PC-3 (cell line): ENCODE measurements at regions not wholly inside any gene's neighbourhood (a gene's known extent, or its start where the extent isn't known, plus 50 kb on each side); places are given as distances from the start of the nearest gene placed in this dataset.

Source experiments
- ATAC-seq: fragments of 200-7000 bp; cut with Tn5 transposase; 2 replicates; pipeline ENCODE4 v1.9.1; 2020; ENCODE audit warnings: mild to moderate bottlenecking, moderate library complexity
- BruUV-seq: library from RNA; stranded (reverse); fragments of 400-500 nt; replicated peaks from 2 replicates; lab custom pipeline; 2021; lab: Mats Ljungman, UMichigan
- CTCF ChIA-PET: fragments of 300-600 bp; sonication (Branson Sonifier 250); formaldehyde crosslinking; loops from one replicate; lab custom pipeline; 2022; ENCODE audit warnings: antibody characterized with exemption; lab: Charles Lee
- POLR2A ChIA-PET: fragments of 300-600 bp; sonication (Branson Sonifier 250); formaldehyde crosslinking; loops from one replicate; lab custom pipeline; 2022; ENCODE audit warnings: antibody characterized with exemption; ENCODE audit not compliant: unreplicated experiment; lab: Charles Lee
- DNase-seq: peaks from one replicate; pipeline ENCODE4 v3.0.0-alpha.2; 2015
- H2AFZ ChIP-seq: fragments of 300-600 bp; sonication (generic); 2 replicates; pipeline ENCODE4 v1.6.0; 2016; ENCODE audit warnings: antibody characterized with exemption, low read length
- H3F3A ChIP-seq: fragments of 300-600 bp; sonication (generic); one replicate; pipeline ENCODE4 v1.6.0; 2017; ENCODE audit warnings: antibody characterized with exemption, low read length, control low read depth, mild to moderate bottlenecking; ENCODE audit not compliant: unreplicated experiment
- H3K27ac ChIP-seq: fragments of 300-600 bp; sonication (generic); 2 replicates; pipeline ENCODE4 v1.5.1; 2016; ENCODE audit warnings: mild to moderate bottlenecking, low read length
- H3K27me3 ChIP-seq: fragments of 300-600 bp; sonication (generic); 2 replicates; pipeline ENCODE4 v1.6.1; 2016; ENCODE audit warnings: low read length, mixed read lengths
- H3K36me3 ChIP-seq: fragments of 300-600 bp; sonication (generic); 2 replicates; pipeline ENCODE4 v1.6.1; 2016; ENCODE audit warnings: low read depth, mixed run types, low read length, mixed read lengths
- H3K4me1 ChIP-seq: fragments of 300-600 bp; sonication (generic); 2 replicates; pipeline ENCODE4 v1.5.1; 2016; ENCODE audit warnings: low read length; ENCODE audit not compliant: insufficient read depth
- H3K4me2 ChIP-seq: fragments of 300-600 bp; sonication (generic); 2 replicates; pipeline ENCODE4 v1.6.0; 2016; ENCODE audit warnings: low read length
- H3K4me3 ChIP-seq: fragments of 300-600 bp; sonication (generic); 2 replicates; pipeline ENCODE4 v1.5.1; 2016; ENCODE audit warnings: mild to moderate bottlenecking, low read length, mixed read lengths
- H3K79me2 ChIP-seq: fragments of 300-600 bp; sonication (generic); 2 replicates; pipeline ENCODE4 v1.6.1; 2017; ENCODE audit warnings: low read length, mixed read lengths
- H3K9ac ChIP-seq: fragments of 300-600 bp; sonication (generic); 2 replicates; pipeline ENCODE4 v1.6.0; 2016; ENCODE audit warnings: mild to moderate bottlenecking, low read length
- H3K9me2 ChIP-seq: fragments of 300-600 bp; sonication (generic); replicated peaks from 2 replicates; pipeline ENCODE4 v1.6.1; 2016; ENCODE audit warnings: mixed run types, low read length, mixed read lengths
- H3K9me3 ChIP-seq: fragments of 300-600 bp; sonication (generic); 2 replicates; pipeline ENCODE4 v1.6.1; 2016; ENCODE audit warnings: low read length, mixed read lengths
- H4K20me1 ChIP-seq: fragments of 300-600 bp; sonication (generic); 2 replicates; pipeline ENCODE4 v1.6.1; 2016; ENCODE audit warnings: low read length, mixed read lengths
- EZH2 ChIP-seq: fragments of 300-600 bp; sonication (generic); IDR thresholded peaks from one replicate; pipeline ENCODE4 v1.6.1; 2017; ENCODE audit warnings: antibody characterized with exemption, mild to moderate bottlenecking, low read length; ENCODE audit not compliant: unreplicated experiment
- EZH2phosphoT487 ChIP-seq: fragments of 300-600 bp; sonication (generic); IDR thresholded peaks from 2 replicates; pipeline ENCODE4 v1.6.1; 2018; ENCODE audit warnings: mild to moderate bottlenecking, antibody characterized with exemption, low read length, borderline replicate concordance
- intact Hi-C: fragments of 100-400 bp; cut with micrococcal nuclease; formaldehyde crosslinking; loops from 2 replicates; pipeline ENCODE4 v1.9.0; 2023
- TF ChIP-seq, protein P1 (sequence below): fragments of 300-600 bp; sonication (generic); conservative IDR thresholded peaks from 2 replicates; pipeline ENCODE4 v1.5.1; 2017; ENCODE audit warnings: antibody characterized with exemption, low read depth, mild to moderate bottlenecking, low read length

DNA sequence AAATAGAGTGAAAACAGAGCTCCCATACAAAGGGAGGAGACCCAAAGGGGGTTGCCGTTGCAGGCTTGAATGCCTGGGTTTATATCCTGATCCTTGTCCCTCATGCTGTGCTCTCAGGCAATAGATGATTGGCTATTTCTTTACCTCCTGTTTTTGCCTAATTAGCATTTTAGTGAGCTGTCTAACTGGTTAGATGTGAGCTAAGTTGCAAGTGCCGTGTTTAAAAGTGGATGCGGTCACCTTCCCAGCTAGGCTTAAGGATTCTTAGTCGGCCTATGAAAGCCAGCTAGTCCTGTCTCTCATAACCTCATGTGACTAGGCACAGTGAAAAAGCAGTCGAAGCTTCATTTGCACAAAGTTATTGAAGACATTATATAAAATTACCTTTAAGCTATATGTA lies 356.7 kb upstream of the TMPRSS15 start:
- no peaks in the 10 kb centered on the region for H3K9me2 ChIP-seq
- CTCF ChIA-PET, result no interaction called here
- H3K4me1 ChIP-seq, result peaks cover 15% of the 10 kb centered on the region
- H3K79me2 ChIP-seq, result peaks cover 23% of the 10 kb centered on the region
- no peaks in the 10 kb centered on the region for H4K20me1 ChIP-seq
- no peak for TF ChIP-seq EZH2
- TF ChIP-seq, protein P1, sequence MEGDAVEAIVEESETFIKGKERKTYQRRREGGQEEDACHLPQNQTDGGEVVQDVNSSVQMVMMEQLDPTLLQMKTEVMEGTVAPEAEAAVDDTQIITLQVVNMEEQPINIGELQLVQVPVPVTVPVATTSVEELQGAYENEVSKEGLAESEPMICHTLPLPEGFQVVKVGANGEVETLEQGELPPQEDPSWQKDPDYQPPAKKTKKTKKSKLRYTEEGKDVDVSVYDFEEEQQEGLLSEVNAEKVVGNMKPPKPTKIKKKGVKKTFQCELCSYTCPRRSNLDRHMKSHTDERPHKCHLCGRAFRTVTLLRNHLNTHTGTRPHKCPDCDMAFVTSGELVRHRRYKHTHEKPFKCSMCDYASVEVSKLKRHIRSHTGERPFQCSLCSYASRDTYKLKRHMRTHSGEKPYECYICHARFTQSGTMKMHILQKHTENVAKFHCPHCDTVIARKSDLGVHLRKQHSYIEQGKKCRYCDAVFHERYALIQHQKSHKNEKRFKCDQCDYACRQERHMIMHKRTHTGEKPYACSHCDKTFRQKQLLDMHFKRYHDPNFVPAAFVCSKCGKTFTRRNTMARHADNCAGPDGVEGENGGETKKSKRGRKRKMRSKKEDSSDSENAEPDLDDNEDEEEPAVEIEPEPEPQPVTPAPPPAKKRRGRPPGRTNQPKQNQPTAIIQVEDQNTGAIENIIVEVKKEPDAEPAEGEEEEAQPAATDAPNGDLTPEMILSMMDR, result no peak
- no peak for TF ChIP-seq EZH2phosphoT487
- H3K36me3 ChIP-seq, result no peaks in the 10 kb centered on the region
- H3K4me3 ChIP-seq, result peak overlapping the region; percentile 74
- POLR2A ChIA-PET, result interaction anchor here (0.7 kb wide), 1 partner anchor 462 kb away, joined by 3 read pairs; no protein-coding TSS in a partner anchor
- no TSS peak for BruUV-seq
- DNase-seq (peak; percentile 65), ATAC-seq (peak; percentile 56)
- no peaks in the 10 kb centered on the region for H3F3A ChIP-seq
- intact Hi-C loops, result no loop called here
- H3K9ac ChIP-seq, result peak overlapping the region; percentile 74
- peak overlapping the region; percentile 85 for H3K4me2 ChIP-seq
- H3K27ac ChIP-seq, result peak overlapping the region; percentile 75
- H2AFZ ChIP-seq, result peak overlapping the region; percentile 94
- H3K27me3 ChIP-seq, result no peaks in the 10 kb centered on the region
- no peaks in the 10 kb centered on the region for H3K9me3 ChIP-seq

DNA sequence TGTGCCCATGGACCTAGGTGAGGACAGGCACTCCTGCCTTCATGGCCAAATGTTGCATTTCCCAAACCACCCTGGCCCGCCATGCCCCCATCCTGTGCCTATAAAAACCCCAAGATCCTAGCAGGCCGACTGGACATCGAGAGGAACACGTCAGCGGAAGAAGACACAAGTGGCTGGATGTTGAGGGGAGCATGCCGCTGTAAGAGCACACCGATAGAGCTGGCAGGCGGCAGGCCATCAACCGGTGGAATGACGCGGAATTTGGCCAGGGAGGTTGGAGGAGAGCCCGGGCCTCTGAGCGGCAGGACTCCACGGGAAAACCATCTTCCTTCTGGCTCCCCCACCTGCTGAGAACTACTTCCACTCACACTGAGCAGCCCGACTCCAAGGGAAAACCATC lies 361.1 kb upstream of the TMPRSS15 start:
- DNase-seq (no peak), ATAC-seq (no peak)
- no peaks in the 10 kb centered on the region for H3K9me2 ChIP-seq
- no peak for TF ChIP-seq EZH2phosphoT487
- TF ChIP-seq EZH2, result no peak
- TF ChIP-seq, protein P1, result no peak
- 0 out of 2 replicates have a peak, but pooled peaks cover 2% of the 10 kb centered on the region for H3K79me2 ChIP-seq
- CTCF ChIA-PET, result no interaction called here
- no peak overlapping the region for H3K4me3 ChIP-seq
- H3K27ac ChIP-seq, result no peak overlapping the region
- BruUV-seq, result no TSS peak
- H3F3A ChIP-seq, result no peaks in the 10 kb centered on the region
- no peaks in the 10 kb centered on the region for H4K20me1 ChIP-seq
- intact Hi-C loops, result no loop called here
- H3K9me3 ChIP-seq, result no peaks in the 10 kb centered on the region
- no peaks in the 10 kb centered on the region; the same call in 1 of the 2 replicates for H3K4me1 ChIP-seq
- POLR2A ChIA-PET, result no interaction called here
- H3K27me3 ChIP-seq, result no peaks in the 10 kb centered on the region
- H2AFZ ChIP-seq, result no peak overlapping the region
- no peaks in the 10 kb centered on the region for H3K36me3 ChIP-seq
- H3K9ac ChIP-seq, result no peak overlapping the region
- no peak overlapping the region for H3K4me2 ChIP-seq

DNA sequence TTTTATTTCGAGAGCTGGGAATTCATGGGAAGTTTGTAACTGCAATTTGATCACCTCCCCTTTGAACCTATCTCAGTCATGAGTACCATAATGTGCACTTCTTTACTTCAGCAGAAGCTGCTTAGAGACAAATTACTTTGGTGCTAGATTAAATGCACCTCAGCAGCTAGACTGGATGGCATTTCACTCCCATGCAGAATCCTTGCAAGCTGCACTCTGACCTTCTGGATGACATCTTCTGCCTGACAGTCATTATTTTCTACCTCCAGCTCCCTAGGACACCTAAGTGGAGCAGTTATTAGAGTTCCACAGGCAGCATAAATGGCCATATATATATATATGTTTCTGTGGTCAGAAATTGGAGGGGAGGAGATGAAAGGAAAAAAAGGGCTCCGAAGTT lies 366.0 kb upstream of the TMPRSS15 start:
- no peak overlapping the region for H3K9ac ChIP-seq
- no peak overlapping the region for H3K27ac ChIP-seq
- H3K4me1 ChIP-seq, result peaks cover 17% of the 10 kb centered on the region
- H3F3A ChIP-seq, result no peaks in the 10 kb centered on the region
- H3K27me3 ChIP-seq, result no peaks in the 10 kb centered on the region
- TF ChIP-seq EZH2, result no peak
- TF ChIP-seq, protein P1, result no peak
- TF ChIP-seq EZH2phosphoT487, result no peak
- no peak overlapping the region for H2AFZ ChIP-seq
- no peak for DNase-seq
- no peaks in the 10 kb centered on the region for H3K9me3 ChIP-seq
- intact Hi-C loops, result no loop called here
- H3K36me3 ChIP-seq, result no peaks in the 10 kb centered on the region
- ATAC-seq, result no peak
- CTCF ChIA-PET, result no interaction called here
- no peaks in the 10 kb centered on the region for H4K20me1 ChIP-seq
- no peaks in the 10 kb centered on the region for H3K79me2 ChIP-seq
- BruUV-seq, result no TSS peak
- no peak overlapping the region for H3K4me3 ChIP-seq
- H3K9me2 ChIP-seq, result no peaks in the 10 kb centered on the region
- no peak overlapping the region for H3K4me2 ChIP-seq
- POLR2A ChIA-PET, result no interaction called here
